ENCODE measurements at regions not wholly inside any gene's neighbourhood (a gene's known extent, or its start where the extent isn't known, plus 50 kb on each side); places are given as distances from the start of the nearest gene placed in this dataset.

- ChIA-PET CTCF (no interaction called here), POLR2A (ENCODE audit: unreplicated experiment) (no interaction called here)
- no peak for DNase-seq
- H3K36me3 ChIP-seq (ENCODE audit: low read depth): no peaks in the 10 kb centered on the region
- no peak overlapping the region for H2AFZ ChIP-seq
- no peaks in the 10 kb centered on the region for H4K20me1 ChIP-seq (ENCODE audit: insufficient read depth)
- BruUV-seq (replicated peaks): no TSS peak
- TF ChIP-seq EZH2 (IDR thresholded peaks at IDR 0.05; ENCODE audit: low read depth) (no peak), CTCF (conservative IDR thresholded peaks at IDR 0.05) (no peak)
- no peaks in the 10 kb centered on the region for H3K79me2 ChIP-seq (ENCODE audit: low read depth)
- intact Hi-C loops (cut with micrococcal nuclease; ENCODE audit: unreplicated experiment): no loop called here
- H3K9me2 ChIP-seq (ENCODE audit: insufficient read depth): no peaks in the 10 kb centered on the region
- no peaks in the 10 kb centered on the region for H3K27me3 ChIP-seq (ENCODE audit: insufficient read depth, low read depth)
- H3K27ac ChIP-seq: no peak overlapping the region
- H3K9me3 ChIP-seq (ENCODE audit: insufficient read depth, low read depth): no peaks in the 10 kb centered on the region
- H3K4me1 ChIP-seq (replicated peaks; ENCODE audit: insufficient read depth): no peaks in the 10 kb centered on the region
- H3F3A ChIP-seq (ENCODE audit: insufficient read depth, low read depth): no peaks in the 10 kb centered on the region
- no peak overlapping the region for H3K4me2 ChIP-seq
- H3K4me3 ChIP-seq: no peak overlapping the region
Measured at GRCh38 chr2:199070322-199070949, 387.3 kb downstream of the SATB2 start.

GRCh38 chr2:199064201-199064600 is 393.5 kb downstream of the SATB2 start:
- H3K9me2 ChIP-seq (ENCODE audit: insufficient read depth): no peaks in the 10 kb centered on the region
- no peak overlapping the region for H3K27ac ChIP-seq
- DNase-seq: no peak
- H3F3A ChIP-seq (ENCODE audit: insufficient read depth, low read depth): no peaks in the 10 kb centered on the region
- ChIA-PET POLR2A (ENCODE audit: unreplicated experiment) (no interaction called here), CTCF (no interaction called here)
- no peak overlapping the region for H2AFZ ChIP-seq
- no peak for TF ChIP-seq CTCF (conservative IDR thresholded peaks at IDR 0.05)
- no peak for TF ChIP-seq EZH2 (IDR thresholded peaks at IDR 0.05; ENCODE audit: low read depth)
- no peaks in the 10 kb centered on the region for H3K27me3 ChIP-seq (ENCODE audit: insufficient read depth, low read depth)
- H3K4me2 ChIP-seq: no peak overlapping the region
- no peaks in the 10 kb centered on the region for H3K9me3 ChIP-seq (ENCODE audit: insufficient read depth, low read depth)
- no peaks in the 10 kb centered on the region for H3K79me2 ChIP-seq (ENCODE audit: low read depth)
- no TSS peak for BruUV-seq (replicated peaks)
- H4K20me1 ChIP-seq (ENCODE audit: insufficient read depth): no peaks in the 10 kb centered on the region
- no peaks in the 10 kb centered on the region for H3K36me3 ChIP-seq (ENCODE audit: low read depth)
- H3K4me1 ChIP-seq (replicated peaks; ENCODE audit: insufficient read depth): no peaks in the 10 kb centered on the region
- intact Hi-C loops (cut with micrococcal nuclease; ENCODE audit: unreplicated experiment): no loop called here
- no peak overlapping the region for H3K4me3 ChIP-seq

- no peak overlapping the region for H3K4me3 ChIP-seq
- no peaks in the 10 kb centered on the region for H3K79me2 ChIP-seq (ENCODE audit: low read depth)
- no peaks in the 10 kb centered on the region for H3K9me2 ChIP-seq (ENCODE audit: insufficient read depth)
- H3K27me3 ChIP-seq (ENCODE audit: insufficient read depth, low read depth): no peaks in the 10 kb centered on the region
- CTCF ChIA-PET: no interaction called here
- H3K9me3 ChIP-seq (ENCODE audit: insufficient read depth, low read depth): no peaks in the 10 kb centered on the region
- BruUV-seq (replicated peaks): no TSS peak
- H2AFZ ChIP-seq: no peak overlapping the region
- H3K36me3 ChIP-seq (ENCODE audit: low read depth): no peaks in the 10 kb centered on the region
- no peaks in the 10 kb centered on the region for H3F3A ChIP-seq (ENCODE audit: insufficient read depth, low read depth)
- no peaks in the 10 kb centered on the region for H4K20me1 ChIP-seq (ENCODE audit: insufficient read depth)
- TF ChIP-seq CTCF (conservative IDR thresholded peaks at IDR 0.05) (no peak), EZH2 (IDR thresholded peaks at IDR 0.05; ENCODE audit: low read depth) (no peak)
- no peak overlapping the region for H3K27ac ChIP-seq
- POLR2A ChIA-PET (ENCODE audit: unreplicated experiment): no interaction called here
- no peak for DNase-seq
- intact Hi-C loops (cut with micrococcal nuclease; ENCODE audit: unreplicated experiment): no loop called here
- H3K4me1 ChIP-seq (replicated peaks; ENCODE audit: insufficient read depth): no peaks in the 10 kb centered on the region
- no peak overlapping the region for H3K4me2 ChIP-seq
Measured at GRCh38 chr2:199057936-199058335, 399.8 kb downstream of the SATB2 start.

Data from PC-9 (cell line).